IPS-18a (cell line): ENCODE measurements at regions not wholly inside any gene's neighbourhood (a gene's known extent, or its start where the extent isn't known, plus 50 kb on each side); places are given as distances from the start of the nearest gene placed in this dataset.

Experiments used
- H3K27ac ChIP-seq: one replicate; pipeline ENCODE4 v1.5.1; 2013; ENCODE audit warnings: low read length
- H3K27me3 ChIP-seq: one replicate; pipeline ENCODE4 v1.6.1; 2013; ENCODE audit warnings: mild to moderate bottlenecking, low read length; ENCODE audit not compliant: control insufficient read depth, insufficient read depth
- H3K36me3 ChIP-seq: one replicate; pipeline ENCODE4 v1.6.1; 2013; ENCODE audit warnings: low read depth, low read length; ENCODE audit not compliant: control insufficient read depth
- H3K4me1 ChIP-seq: one replicate; pipeline ENCODE4 v1.6.1; 2013; ENCODE audit warnings: low read depth, low read length; ENCODE audit not compliant: control insufficient read depth
- H3K4me3 ChIP-seq: one replicate; pipeline ENCODE4 v1.5.1; 2013; ENCODE audit warnings: low read length
- H3K9ac ChIP-seq: one replicate; pipeline ENCODE4 v1.6.1; 2013; ENCODE audit warnings: mild to moderate bottlenecking, low read length, moderate library complexity
- H3K9me3 ChIP-seq: one replicate; pipeline ENCODE4 v1.6.1; 2013; ENCODE audit warnings: low read depth, low read length; ENCODE audit not compliant: control insufficient read depth

DNA sequence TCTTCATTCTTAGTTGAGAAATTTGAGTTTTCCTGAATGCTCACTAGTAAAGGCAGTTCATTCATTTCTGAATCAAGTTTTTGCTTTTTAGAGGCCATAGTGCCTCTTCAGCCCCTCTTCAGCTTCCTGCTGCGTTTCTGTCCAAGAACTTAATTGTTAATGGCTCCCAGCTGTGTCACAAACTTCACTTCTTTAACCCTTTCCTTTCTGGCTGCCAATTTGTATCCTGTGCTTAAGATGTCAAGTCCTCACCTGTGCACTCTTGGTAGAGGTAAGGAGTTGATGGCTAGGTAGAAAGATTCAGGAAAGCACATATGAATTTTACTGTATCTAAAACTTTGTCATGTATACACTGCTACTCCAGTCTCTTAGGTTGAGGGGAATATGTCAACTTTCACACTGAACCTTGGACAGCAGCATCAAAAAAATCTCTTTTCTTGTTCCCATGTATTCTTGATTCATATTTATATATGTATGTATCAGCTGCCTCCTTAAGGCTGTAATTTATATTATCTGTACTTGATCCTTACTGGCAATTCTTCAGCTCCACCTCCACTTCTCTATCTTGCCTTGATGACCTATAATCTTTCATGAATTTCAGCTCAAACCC, 612.8 kb downstream of the LMO4 start:
- peaks cover 21% of the 10 kb centered on the region for H3K4me1 ChIP-seq
- no peak overlapping the region for H3K4me3 ChIP-seq
- no peaks in the 10 kb centered on the region for H3K27me3 ChIP-seq
- H3K9me3 ChIP-seq, result no peaks in the 10 kb centered on the region
- H3K9ac ChIP-seq, result no peak overlapping the region
- H3K36me3 ChIP-seq, result no peaks in the 10 kb centered on the region
- no peak overlapping the region for H3K27ac ChIP-seq

DNA sequence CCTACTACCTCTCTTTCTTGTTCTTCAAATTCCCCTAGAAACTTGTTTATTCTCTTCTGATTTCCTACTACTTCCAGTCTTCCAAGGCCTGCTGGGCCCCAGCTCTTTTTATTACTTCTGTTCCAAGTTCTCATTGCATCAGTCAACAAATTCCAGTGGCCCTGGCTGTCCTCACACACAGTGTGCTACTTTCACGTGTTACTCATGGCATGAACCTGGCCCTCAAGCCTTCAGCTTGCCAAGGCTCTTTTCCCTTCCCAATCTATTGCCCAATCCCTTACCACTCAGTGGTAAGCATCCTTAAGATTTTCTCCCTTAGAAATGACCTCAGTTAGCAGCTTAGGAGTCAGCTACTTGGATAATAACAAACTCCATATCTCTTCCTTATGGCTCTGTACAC, 613.5 kb downstream of the LMO4 start:
- no peak overlapping the region for H3K9ac ChIP-seq
- no peak overlapping the region for H3K27ac ChIP-seq
- no peaks in the 10 kb centered on the region for H3K27me3 ChIP-seq
- H3K9me3 ChIP-seq, result no peaks in the 10 kb centered on the region
- H3K4me3 ChIP-seq, result no peak overlapping the region
- no peaks in the 10 kb centered on the region for H3K36me3 ChIP-seq
- peaks cover 21% of the 10 kb centered on the region for H3K4me1 ChIP-seq

DNA sequence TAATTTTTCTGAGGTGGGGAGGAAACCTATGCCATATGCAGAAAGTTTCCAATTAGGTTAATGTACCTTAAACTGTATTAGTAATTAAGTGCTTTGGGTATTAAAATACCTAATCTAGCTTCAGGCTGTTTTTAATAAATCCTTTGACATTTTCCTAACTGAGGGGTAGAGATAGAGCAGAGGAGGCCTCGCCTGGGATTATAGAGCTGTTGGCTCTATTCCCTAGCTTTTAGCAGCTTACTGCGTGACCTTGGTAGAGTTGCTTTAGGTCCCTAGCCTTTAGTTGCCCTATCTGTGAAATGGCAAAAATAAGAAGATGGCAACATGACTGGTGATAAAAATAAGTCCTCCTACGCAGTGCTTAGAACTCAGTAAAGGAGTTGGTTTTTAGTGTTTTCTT, 621.0 kb downstream of the LMO4 start:
- Histone ChIP-seq H3K27me3 (no peaks in the 10 kb centered on the region), H3K4me1 (peaks cover 8% of the 10 kb centered on the region), H3K9me3 (no peaks in the 10 kb centered on the region), H3K27ac (no peak overlapping the region), H3K9ac (no peak overlapping the region), H3K4me3 (no peak overlapping the region), H3K36me3 (no peaks in the 10 kb centered on the region)

DNA sequence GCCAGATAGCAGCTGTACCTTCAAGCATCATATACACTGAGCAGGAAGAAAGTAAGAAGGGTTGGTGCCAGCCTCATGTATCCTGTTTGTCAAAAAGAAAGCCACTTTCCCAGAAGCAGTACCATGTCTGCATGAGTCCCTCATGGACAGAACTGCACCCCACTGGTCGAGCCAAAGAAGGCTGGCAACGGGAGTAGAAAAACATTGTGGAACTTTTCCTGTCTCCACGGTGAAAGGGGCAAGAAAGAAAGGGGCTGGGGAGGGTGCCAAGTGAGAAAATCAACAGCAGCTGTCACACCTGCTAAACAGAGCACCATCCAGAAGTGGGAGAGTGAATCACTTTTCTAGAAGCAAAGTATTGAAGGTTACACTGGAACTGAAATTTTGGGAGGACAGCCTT, 621.7 kb downstream of the LMO4 start:
- H3K36me3 ChIP-seq, result no peaks in the 10 kb centered on the region
- no peak overlapping the region for H3K4me3 ChIP-seq
- no peaks in the 10 kb centered on the region for H3K9me3 ChIP-seq
- no peaks in the 10 kb centered on the region for H3K27me3 ChIP-seq
- peaks cover 8% of the 10 kb centered on the region for H3K4me1 ChIP-seq
- no peak overlapping the region for H3K9ac ChIP-seq
- H3K27ac ChIP-seq, result no peak overlapping the region

DNA sequence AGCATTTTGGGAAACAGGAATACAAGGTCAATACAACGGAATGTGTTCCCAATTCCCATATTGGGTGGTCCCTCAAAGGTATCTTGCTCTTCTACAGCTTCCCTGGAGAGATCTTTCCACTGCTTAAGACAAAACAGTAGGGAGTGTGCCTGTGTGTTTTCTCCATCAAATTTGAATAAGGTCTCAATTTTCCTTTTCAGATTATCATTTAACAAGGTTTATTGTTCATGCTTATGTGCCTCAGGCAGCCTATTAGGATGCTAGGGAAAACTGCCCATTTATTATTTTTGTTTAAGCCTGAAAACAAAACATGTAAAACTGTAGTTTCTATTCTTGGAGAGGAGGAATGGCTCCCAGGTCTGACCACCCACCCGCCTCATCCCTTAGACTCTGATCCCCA, 622.7 kb downstream of the LMO4 start:
- Histone ChIP-seq H3K4me1 (peaks cover 8% of the 10 kb centered on the region), H3K9ac (no peak overlapping the region)

DNA sequence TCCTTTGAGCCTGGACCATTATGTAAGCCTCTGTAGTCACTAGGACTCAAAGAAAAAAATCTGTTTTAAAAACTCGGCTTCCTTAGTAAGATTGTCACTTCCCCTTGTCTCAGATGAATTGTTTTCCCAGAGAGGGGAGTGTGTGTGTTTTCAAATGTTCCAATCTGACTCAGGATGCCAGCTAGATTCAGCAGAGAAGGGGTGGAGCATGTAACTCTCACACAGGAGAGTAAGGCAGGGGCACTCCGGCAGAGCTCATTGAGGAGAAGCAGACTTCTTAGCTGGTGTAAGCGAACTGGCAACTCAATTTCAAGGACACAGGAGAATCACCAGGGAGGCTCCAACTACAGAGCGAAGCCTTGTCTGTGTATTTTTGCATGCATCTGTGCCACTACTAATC, 623.2 kb downstream of the LMO4 start:
- Histone ChIP-seq H3K9me3 (no peaks in the 10 kb centered on the region), H3K4me1 (peaks cover 8% of the 10 kb centered on the region), H3K27ac (no peak overlapping the region), H3K9ac (no peak overlapping the region), H3K36me3 (no peaks in the 10 kb centered on the region), H3K27me3 (no peaks in the 10 kb centered on the region), H3K4me3 (no peak overlapping the region)

More for the DNA sequence above, 622.7 kb downstream of the LMO4 start:
- H3K4me3 ChIP-seq, result no peak overlapping the region
- H3K9me3 ChIP-seq, result no peaks in the 10 kb centered on the region
- H3K27ac ChIP-seq, result no peak overlapping the region
- H3K27me3 ChIP-seq, result no peaks in the 10 kb centered on the region
- no peaks in the 10 kb centered on the region for H3K36me3 ChIP-seq

DNA sequence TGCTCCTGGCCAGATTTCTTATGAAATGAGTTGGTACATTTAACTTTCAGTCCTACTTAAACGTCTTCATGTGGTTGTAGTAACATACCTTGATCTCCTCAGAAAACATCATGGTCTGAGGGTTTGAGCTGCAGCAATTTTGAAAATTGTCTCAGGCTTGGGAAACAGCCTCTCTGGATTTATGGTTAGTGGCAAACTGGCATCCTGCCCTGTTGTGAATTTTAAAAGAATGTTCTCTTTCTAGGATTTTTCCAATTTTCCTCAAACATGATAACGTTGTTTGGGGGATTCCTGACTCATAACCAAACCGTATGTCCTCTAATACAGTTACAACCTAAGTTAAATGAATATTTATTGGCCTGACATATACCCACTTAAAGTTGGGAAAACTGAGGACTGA, 624.4 kb downstream of the LMO4 start:
- Histone ChIP-seq H3K9ac (no peak overlapping the region), H3K36me3 (no peaks in the 10 kb centered on the region), H3K4me3 (no peak overlapping the region), H3K27ac (no peak overlapping the region), H3K27me3 (no peaks in the 10 kb centered on the region), H3K4me1 (peaks cover 8% of the 10 kb centered on the region), H3K9me3 (no peaks in the 10 kb centered on the region)

DNA sequence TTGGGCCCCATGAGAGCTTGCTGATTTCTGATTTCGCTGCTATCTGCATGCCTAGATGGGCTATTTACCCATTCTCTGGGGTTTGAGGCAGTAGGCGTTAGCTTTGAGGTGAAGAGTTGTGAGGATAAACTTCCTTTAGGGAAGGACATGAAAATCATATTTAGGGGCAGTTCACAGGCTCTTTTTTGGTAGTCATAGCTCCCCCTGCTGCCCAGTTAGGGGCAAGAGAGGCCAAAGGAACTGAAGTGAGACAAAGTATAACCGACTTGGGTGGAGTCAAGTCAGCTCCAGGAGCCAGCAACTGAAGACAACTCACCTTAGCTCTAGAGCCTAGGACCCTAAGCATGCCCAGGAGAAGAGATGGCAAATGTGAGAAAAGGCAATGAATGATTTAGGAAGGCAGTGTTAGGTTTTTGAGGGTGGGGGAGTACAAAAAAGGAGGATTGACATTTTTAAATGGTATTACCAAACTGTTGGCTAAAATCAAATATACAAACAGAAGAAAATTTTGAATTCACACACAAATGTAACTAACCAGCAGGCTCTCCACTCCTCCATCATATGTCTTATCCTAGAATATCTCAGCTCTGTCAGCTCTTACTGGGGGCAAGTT, 625.2 kb downstream of the LMO4 start:
- Histone ChIP-seq H3K9me3 (no peaks in the 10 kb centered on the region), H3K27ac (no peak overlapping the region), H3K4me3 (no peak overlapping the region), H3K36me3 (no peaks in the 10 kb centered on the region), H3K4me1 (peaks cover 8% of the 10 kb centered on the region), H3K27me3 (no peaks in the 10 kb centered on the region), H3K9ac (no peak overlapping the region)

DNA sequence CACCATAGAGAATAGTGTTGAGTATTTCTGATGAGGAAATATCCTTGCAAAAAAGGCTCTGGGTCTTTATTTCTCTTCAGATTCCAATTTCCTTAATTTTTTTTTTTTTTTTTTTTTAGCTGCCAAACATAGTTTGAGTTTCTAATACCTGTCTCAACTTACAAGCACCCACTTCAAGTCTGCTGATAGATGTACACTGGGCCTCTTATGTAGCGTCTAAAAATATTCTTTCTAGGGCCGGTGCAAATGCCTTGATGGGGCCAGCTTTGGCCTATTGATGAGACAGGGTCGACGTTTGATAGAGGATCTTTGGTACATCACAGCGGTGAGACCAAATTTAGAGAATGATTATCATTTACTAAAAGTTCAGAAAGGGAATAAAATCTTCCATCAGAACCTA, 626.4 kb downstream of the LMO4 start:
- H3K9ac ChIP-seq, result no peak overlapping the region
- H3K27me3 ChIP-seq, result no peaks in the 10 kb centered on the region
- H3K36me3 ChIP-seq, result no peaks in the 10 kb centered on the region
- H3K4me3 ChIP-seq, result no peak overlapping the region
- H3K9me3 ChIP-seq, result no peaks in the 10 kb centered on the region
- no peak overlapping the region for H3K27ac ChIP-seq
- peaks cover 8% of the 10 kb centered on the region for H3K4me1 ChIP-seq

DNA sequence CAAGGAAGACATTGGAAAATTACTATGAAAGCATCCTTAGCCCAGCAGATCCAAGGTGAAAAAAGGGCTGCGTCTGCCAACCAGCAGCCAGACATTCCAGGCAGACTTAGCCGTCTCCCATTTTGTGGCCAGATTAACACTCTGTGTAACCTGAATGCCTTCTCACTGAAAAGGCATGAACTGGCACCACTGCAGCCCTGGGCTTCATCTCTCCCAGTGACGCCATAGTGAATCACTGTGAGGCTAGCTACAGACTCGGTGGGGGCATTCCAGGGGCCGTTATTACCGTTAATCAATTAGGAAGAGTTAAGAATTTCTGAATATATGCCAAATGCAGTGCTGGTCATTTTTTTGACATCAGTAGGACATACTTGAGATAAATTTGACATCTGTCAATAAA, 627.4 kb downstream of the LMO4 start:
- Histone ChIP-seq H3K9me3 (no peaks in the 10 kb centered on the region), H3K4me3 (no peak overlapping the region), H3K9ac (no peak overlapping the region), H3K27me3 (no peaks in the 10 kb centered on the region), H3K27ac (no peak overlapping the region), H3K4me1 (peaks cover 8% of the 10 kb centered on the region), H3K36me3 (no peaks in the 10 kb centered on the region)

DNA sequence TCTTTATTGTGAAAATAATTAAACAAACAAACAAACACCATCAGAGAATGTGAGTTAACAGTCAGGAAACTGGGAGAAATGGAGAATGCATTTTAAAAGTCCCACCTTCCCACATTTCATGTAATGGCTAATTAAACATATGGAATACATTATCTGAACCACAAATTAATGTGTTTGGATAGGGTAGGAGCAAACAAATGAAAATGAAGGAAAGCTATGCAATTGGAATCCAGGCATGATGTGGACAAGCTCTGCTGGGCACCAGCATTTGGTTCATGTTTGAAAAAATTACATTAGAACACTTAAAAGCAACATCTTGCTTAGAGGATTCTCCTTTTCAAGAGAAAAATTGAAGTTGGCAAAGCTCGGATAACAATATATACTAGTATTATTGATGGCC, 628.1 kb downstream of the LMO4 start:
- no peak overlapping the region for H3K4me3 ChIP-seq
- no peaks in the 10 kb centered on the region for H3K36me3 ChIP-seq
- no peaks in the 10 kb centered on the region for H3K27me3 ChIP-seq
- H3K27ac ChIP-seq, result no peak overlapping the region
- no peak overlapping the region for H3K9ac ChIP-seq
- no peaks in the 10 kb centered on the region for H3K9me3 ChIP-seq
- peaks cover 3% of the 10 kb centered on the region for H3K4me1 ChIP-seq

DNA sequence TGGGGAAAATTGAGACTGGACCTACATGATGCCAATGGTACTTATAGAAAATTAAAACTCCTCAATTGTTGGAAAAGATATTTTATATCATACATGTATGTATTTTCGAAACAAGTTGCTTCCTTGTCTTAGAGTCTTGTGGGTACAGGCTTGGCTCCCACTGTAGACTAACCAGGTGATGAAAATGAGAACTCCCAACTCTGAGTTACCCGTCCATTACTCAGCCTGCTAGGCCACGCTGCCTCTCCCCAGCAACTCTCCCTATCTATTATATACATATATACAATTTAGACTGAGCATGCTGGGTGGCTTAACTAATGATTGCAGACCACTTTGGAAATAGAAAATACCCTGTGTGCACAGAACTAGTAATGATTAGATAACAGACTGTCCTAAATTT, 628.7 kb downstream of the LMO4 start:
- no peaks in the 10 kb centered on the region for H3K36me3 ChIP-seq
- no peaks in the 10 kb centered on the region for H3K27me3 ChIP-seq
- no peaks in the 10 kb centered on the region for H3K4me1 ChIP-seq
- H3K9ac ChIP-seq, result no peak overlapping the region
- no peaks in the 10 kb centered on the region for H3K9me3 ChIP-seq
- H3K4me3 ChIP-seq, result no peak overlapping the region
- no peak overlapping the region for H3K27ac ChIP-seq
